Small intestine (tissue), 7 donors: ENCODE measurements at regions not wholly inside any gene's neighbourhood (a gene's known extent, or its start where the extent isn't known, plus 50 kb on each side); places are given as distances from the start of the nearest gene placed in this dataset.

ENCODE experiments used
- DNase-seq, 2 donors: peaks; one replicate each; pipeline versions ENCODE4 v3.0.0 to v3.0.0-alpha.2; 2013
- FAIRE-seq: peaks from 2 replicates; lab custom pipeline; 2012; peaks lifted over from hg19 to GRCh38; lab: Jason Lieb, UNC
- H3K27ac ChIP-seq, 3 donors: one replicate each; pipeline ENCODE4 v1.5.1; 2013; ENCODE audit warnings: low read length in 2 of 3, mild to moderate bottlenecking in 2 of 3, control low read depth in 1 of 3, inconsistent platforms in 1 of 3, low read depth in 1 of 3, moderate library complexity in 1 of 3
- H3K27me3 ChIP-seq, 3 donors: one replicate each; pipeline ENCODE4 v1.6.1; 2013; ENCODE audit warnings: low read length in 3 of 3, inconsistent platforms in 1 of 3; ENCODE audit not compliant: control insufficient read depth in 3 of 3, insufficient read depth in 3 of 3
- H3K36me3 ChIP-seq, 3 donors: one replicate each; pipeline ENCODE4 v1.6.1; 2013; ENCODE audit warnings: low read length in 3 of 3, inconsistent platforms in 1 of 3, low read depth in 1 of 3, mild to moderate bottlenecking in 1 of 3, moderate library complexity in 1 of 3; ENCODE audit not compliant: control insufficient read depth in 3 of 3, insufficient read depth in 2 of 3
- H3K4me1 ChIP-seq, 3 donors: one replicate each; pipeline ENCODE4 v1.6.1; 2013; ENCODE audit warnings: low read length in 2 of 3, inconsistent platforms in 1 of 3, low read depth in 1 of 3, mild to moderate bottlenecking in 1 of 3, moderate library complexity in 1 of 3; ENCODE audit not compliant: control insufficient read depth in 3 of 3, insufficient read depth in 2 of 3
- H3K4me3 ChIP-seq, 3 donors: one replicate each; pipeline ENCODE4 v1.5.1; 2013; ENCODE audit warnings: low read length in 3 of 3, control low read depth in 1 of 3, inconsistent platforms in 1 of 3, low read depth in 1 of 3, mild to moderate bottlenecking in 1 of 3, moderate library complexity in 1 of 3
- H3K9me3 ChIP-seq, 2 donors: one replicate each; pipeline ENCODE4 v1.6.1; 2013; ENCODE audit warnings: low read depth in 1 of 2, low read length in 1 of 2; ENCODE audit not compliant: control insufficient read depth in 2 of 2, insufficient read depth in 1 of 2
- WGBS, 3 donors: extraction: QIAGEN DNeasy Blood & Tissue Kit; methylation state at CpG; one replicate each; pipeline ENCODE4 v1.1.7; 2013; 5-methylcytosine and 5-hydroxymethylcytosine counted together
- donor health status: healthy with polysubstance abuse.
- donor health status: control.
- donor health status: control.
- donor health status: Bipolar disorder and iron deficiency.
- donor health status: healthy.

GRCh38 chr15:96038131-96038530 lies 292.4 kb upstream of the NR2F2 start:
- Histone ChIP-seq H3K36me3 (no peaks in the 10 kb centered on the region), H3K4me1 (peaks cover 0 to 11% (median 0%) of the 10 kb centered on the region in 3 donors), H3K27me3 (no peaks in the 10 kb centered on the region), H3K9me3 (no peaks in the 10 kb centered on the region), H3K27ac (no peak overlapping the region), H3K4me3 (no peak overlapping the region)
- DNase-seq (peak in 1 of 2 donors; percentile 67), FAIRE-seq (no peak)
- 19 to 60% (median 32%) methylated on average over 1 of the region's 1 CpG for WGBS, 3 donors

- Histone ChIP-seq H3K36me3 (no peaks in the 10 kb centered on the region), H3K9me3 (no peaks in the 10 kb centered on the region), H3K27ac (no peak overlapping the region), H3K27me3 (no peaks in the 10 kb centered on the region), H3K4me1 (peaks cover 0 to 11% (median 0%) of the 10 kb centered on the region in 3 donors), H3K4me3 (no peak overlapping the region)
- 65 to 72% (median 70%) methylated on average over 5 of the region's 5 CpGs for WGBS, 3 donors
- DNase-seq = no peak
- no peak for FAIRE-seq
Observed at GRCh38 chr15:96038650-96039049, 291.9 kb upstream of the NR2F2 start.

GRCh38 chr15:96041982-96042733 lies 288.3 kb upstream of the NR2F2 start:
- 67 to 84% (median 77%) methylated on average over 3 of the region's 3 CpGs for WGBS, 3 donors

GRCh38 chr15:96042734-96043224 lies 287.7 kb upstream of the NR2F2 start:
- Histone ChIP-seq H3K4me1 (peaks cover 0 to 5% (median 0%) of the 10 kb centered on the region in 3 donors), H3K27ac (no peak overlapping the region), H3K9me3 (no peaks in the 10 kb centered on the region), H3K27me3 (peaks cover 0 to 2% (median 0%) of the 10 kb centered on the region in 3 donors), H3K36me3 (no peaks in the 10 kb centered on the region), H3K4me3 (no peak overlapping the region)
- DNase-seq (no peak), FAIRE-seq (no peak)
- 49 to 72% (median 54%) methylated on average over 8 of the region's 8 CpGs for WGBS, 3 donors

More at GRCh38 chr15:96041982-96042733, 288.3 kb upstream of the NR2F2 start:
- Histone ChIP-seq H3K4me3 (no peak overlapping the region), H3K27ac (no peak overlapping the region), H3K9me3 (no peaks in the 10 kb centered on the region), H3K4me1 (peaks cover 0 to 5% (median 0%) of the 10 kb centered on the region in 3 donors), H3K36me3 (no peaks in the 10 kb centered on the region), H3K27me3 (no peaks in the 10 kb centered on the region)
- FAIRE-seq (no peak), DNase-seq (no peak)

- FAIRE-seq (no peak), DNase-seq (no peak)
- WGBS, 3 donors = 73 to 82% (median 78%) methylated on average over 7 of the region's 7 CpGs
- Histone ChIP-seq H3K4me3 (no peak overlapping the region), H3K27me3 (peaks cover 0 to 2% (median 0%) of the 10 kb centered on the region in 3 donors), H3K36me3 (no peaks in the 10 kb centered on the region), H3K4me1 (no peaks in the 10 kb centered on the region), H3K27ac (no peak overlapping the region), H3K9me3 (no peaks in the 10 kb centered on the region)
Observed at GRCh38 chr15:96043591-96044171, 286.8 kb upstream of the NR2F2 start.

- no peak overlapping the region for H3K4me3 ChIP-seq
- no peak for DNase-seq
- no peaks in the 10 kb centered on the region for H3K4me1 ChIP-seq
- H3K36me3 ChIP-seq = no peaks in the 10 kb centered on the region
- no peaks in the 10 kb centered on the region for H3K9me3 ChIP-seq
- peaks cover 0 to 4% (median 0%) of the 10 kb centered on the region in 3 donors for H3K27me3 ChIP-seq
- H3K27ac ChIP-seq = no peak overlapping the region
- FAIRE-seq = no peak
- WGBS, 3 donors = 65 to 80% (median 75%) methylated on average over 5 of the region's 5 CpGs
Observed at GRCh38 chr15:96046620-96047240, 283.8 kb upstream of the NR2F2 start.

GRCh38 chr15:96047255-96047931 lies 283.1 kb upstream of the NR2F2 start:
- Histone ChIP-seq H3K36me3 (no peaks in the 10 kb centered on the region), H3K4me1 (no peaks in the 10 kb centered on the region), H3K9me3 (no peaks in the 10 kb centered on the region), H3K27ac (no peak overlapping the region), H3K27me3 (peaks cover 0 to 4% (median 0%) of the 10 kb centered on the region in 3 donors), H3K4me3 (no peak overlapping the region)
- no peak for FAIRE-seq
- no peak for DNase-seq
- 31 to 42% (median 36%) methylated on average over 14 of the region's 14 CpGs for WGBS, 3 donors

- Histone ChIP-seq H3K27ac (no peak overlapping the region), H3K27me3 (peaks cover 0 to 6% (median 0%) of the 10 kb centered on the region in 3 donors)
- no peak for DNase-seq
Observed at GRCh38 chr15:96049323-96049722, 281.2 kb upstream of the NR2F2 start.

More at GRCh38 chr15:96049323-96049722, 281.2 kb upstream of the NR2F2 start:
- Histone ChIP-seq H3K36me3 (no peaks in the 10 kb centered on the region), H3K4me3 (no peak overlapping the region), H3K9me3 (no peaks in the 10 kb centered on the region), H3K4me1 (peaks cover 0 to 11% (median 5%) of the 10 kb centered on the region in 3 donors)
- WGBS, 3 donors = 34 to 57% (median 52%) methylated on average over 2 of the region's 2 CpGs
- no peak for FAIRE-seq
